GM18868 (cell line): ENCODE measurements at regions not wholly inside any gene's neighbourhood (a gene's known extent, or its start where the extent isn't known, plus 50 kb on each side); places are given as distances from the start of the nearest gene placed in this dataset.
A peak's percentile ranks its signal among the peaks of the same experiment; 100 is the strongest.
"Not testable (repeated sequence)": the region's sequence is repeated elsewhere in the genome, so short reads cannot be mapped to it uniquely, and the experiment has no call there.

Experiments used
- ATAC-seq: cut with Tn5 transposase; IDR thresholded peaks from one replicate; pipeline ENCODE4 v1.9.1; 2021; ENCODE audit warnings: mild to moderate bottlenecking, moderate library complexity; ENCODE audit not compliant: unreplicated experiment

DNA sequence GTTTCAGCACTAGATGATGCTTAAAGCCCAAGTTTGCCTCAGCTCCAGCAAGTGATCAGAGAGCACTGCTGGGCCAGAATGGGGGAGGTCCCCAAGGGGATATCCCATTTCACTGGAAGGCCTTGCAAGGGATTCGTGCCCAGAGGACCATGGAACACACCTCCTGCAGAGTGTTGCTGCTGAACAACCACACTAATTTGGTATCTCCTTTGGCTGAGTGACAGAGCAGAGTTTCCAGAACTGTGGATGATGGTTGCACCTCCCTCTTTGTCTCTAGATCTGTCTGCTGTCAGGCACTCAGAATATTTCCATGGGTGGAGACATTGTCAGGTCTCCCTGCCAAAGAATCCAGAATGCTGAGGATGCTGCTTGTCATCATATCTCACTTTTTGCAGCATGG, 484.8 kb upstream of the NETO1 start:
- ATAC-seq = no peak

DNA sequence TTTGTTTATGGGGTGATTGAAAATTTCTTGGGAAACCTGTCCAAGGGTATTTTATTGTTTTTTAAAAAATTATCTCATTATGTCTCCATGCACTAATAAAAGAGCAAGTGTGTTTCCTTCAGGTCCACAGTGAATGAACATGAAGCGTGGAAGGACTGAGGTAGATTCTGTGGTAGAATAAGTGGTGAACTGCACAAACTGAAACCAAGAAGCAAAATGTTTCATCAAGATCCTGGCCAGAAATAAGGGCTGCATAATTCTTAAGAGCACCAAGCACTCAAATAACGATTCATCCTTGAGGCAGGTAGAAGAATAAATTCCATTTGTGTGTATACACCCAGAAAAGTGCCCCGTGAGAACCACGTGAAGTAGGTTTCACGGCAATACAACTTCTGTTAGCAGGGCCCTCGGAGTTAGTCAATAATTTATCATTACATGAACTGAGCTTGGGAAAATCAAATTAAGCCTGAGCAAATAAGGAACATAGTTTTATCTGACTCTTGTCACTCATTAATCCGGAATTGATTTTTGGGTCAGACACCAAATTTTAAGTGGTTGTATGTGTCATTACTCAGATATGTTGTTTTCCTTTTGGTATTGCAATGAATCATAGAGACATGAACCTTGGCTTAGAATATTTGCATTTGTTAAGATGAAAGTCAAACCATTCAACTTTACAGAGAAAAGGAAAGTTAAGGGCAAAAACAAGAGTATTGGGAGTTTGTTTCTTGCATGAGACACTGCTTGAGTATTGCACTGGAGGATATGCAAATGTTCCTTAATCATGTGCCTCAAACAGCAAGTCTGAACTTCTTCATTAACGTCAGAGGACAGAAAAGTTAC, 472.6 kb upstream of the NETO1 start:
- ATAC-seq = peak; percentile 50

DNA sequence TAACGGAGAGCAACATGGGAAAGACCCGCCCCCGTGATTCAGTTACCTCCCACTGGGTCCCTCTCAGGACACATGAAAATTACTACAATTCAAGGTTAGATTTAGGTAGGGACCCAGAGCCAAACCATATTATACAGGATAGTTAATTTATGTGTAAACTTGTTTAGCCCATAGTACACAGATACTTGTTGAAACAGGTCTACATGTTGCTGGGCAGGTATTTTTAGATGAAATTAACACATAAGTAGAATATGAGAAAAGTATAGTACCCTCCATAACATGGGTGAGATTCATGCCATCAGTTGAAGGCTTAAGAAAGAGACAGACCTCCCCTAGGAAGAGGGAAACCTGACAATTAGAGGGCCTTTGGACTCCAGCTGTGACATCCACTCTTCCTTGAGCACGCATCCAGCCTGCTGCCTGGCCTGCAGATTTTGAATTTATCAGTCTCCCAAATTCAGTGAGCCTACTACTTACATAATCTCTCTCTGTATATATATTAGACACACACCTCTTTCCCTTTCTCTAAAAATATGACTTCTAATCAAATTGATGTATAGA, 463.5 kb upstream of the NETO1 start:
- ATAC-seq = no peak

DNA sequence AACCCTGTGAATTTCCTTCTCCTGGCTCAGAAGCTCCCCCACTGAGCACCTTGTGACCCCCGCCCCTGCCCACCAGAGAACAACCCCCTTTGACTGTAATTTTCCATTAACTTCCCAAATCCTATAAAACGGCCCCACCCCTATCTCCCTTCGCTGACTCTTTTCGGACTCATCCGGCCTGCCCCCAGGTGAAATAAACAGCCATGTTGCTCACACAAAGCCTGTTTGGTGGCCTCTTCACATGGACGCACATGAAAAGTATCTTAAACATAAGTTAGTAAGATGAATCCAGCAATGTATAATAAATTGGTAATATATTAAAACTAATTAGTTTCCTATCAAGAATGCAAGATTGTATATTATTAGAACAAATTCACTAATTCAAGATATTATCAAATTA, 462.3 kb upstream of the NETO1 start:
- not testable (repeated sequence) for ATAC-seq

DNA sequence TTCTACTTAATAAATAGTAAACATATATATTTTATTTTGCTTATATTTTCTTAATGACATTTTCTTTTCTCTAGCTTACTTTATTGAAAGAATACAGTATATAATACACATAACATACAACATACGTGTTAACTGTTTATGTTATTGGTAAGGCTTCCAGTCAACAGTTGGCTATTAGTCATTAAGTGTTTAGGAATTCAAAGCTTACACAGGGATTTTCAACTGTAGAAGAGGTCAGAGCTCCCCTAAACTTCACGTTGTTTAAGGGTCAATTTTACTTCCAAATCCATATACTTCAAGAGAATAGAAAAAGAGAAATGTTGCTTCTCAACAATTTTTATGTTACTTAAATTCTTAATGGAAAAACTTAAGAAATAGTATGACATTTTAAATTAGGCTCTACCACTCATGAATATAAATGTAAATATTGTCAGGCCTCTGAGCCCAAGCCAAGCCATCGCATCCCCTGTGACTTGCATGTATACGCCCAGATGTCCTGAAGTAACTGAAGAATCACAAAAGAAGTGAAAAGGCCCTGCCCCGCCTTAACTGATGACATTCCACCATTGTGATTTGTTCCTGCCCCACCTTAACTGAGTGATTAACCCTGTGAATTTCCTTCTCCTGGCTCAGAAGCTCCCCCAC, 456.5 kb upstream of the NETO1 start:
- ATAC-seq = not testable (repeated sequence)

DNA sequence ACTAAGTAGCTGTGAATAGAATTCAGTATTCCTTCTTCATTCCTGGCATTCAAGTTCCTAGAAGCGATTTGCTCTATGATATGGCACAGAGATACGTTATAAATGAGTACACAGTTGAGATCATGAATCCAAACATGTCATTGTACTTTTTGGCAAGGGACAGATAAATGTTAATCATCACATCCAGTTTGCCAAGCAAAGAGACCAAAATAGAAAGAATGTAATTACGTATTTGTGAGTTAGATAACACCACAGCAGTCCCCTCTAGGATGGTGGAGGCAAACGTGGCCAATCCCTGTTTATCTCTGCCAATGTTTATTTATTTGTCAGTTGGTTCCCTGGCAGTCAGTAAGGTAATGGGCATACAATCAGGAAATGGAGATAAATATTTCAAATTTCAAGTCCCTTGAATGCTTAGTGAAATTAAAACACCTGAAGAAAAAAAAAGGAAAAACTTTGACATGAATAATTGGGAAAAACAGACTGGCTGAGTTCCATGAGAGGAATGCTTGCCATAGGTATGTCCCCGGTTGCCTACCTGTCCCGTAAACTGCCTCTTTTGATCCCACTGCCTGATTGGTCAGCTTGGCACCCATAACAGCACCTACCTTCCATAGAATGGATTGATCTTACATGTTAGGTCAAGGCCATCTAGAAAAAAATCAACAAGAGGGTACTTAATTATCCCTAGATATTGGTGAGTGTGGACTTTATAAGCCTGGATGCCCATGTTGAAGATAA, 451.1 kb upstream of the NETO1 start:
- ATAC-seq = no peak

DNA sequence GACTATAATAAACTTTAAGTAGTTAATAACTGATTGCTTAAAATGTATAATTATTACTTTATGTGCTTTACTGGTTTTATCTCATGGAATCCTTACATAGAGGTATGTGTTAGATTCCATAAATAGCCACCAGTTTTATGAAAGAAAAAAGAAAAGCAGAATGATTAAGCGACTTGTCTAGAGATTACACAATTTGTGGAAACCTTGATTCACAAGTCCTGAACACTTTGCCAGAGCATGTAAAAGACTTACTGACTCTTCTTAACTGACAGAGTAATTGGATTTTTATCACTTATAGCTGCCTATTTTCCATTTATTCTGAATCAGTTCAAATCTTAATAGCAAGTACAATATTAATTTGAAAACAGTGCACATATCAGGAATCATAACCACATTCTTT, 448.7 kb upstream of the NETO1 start:
- no peak for ATAC-seq

DNA sequence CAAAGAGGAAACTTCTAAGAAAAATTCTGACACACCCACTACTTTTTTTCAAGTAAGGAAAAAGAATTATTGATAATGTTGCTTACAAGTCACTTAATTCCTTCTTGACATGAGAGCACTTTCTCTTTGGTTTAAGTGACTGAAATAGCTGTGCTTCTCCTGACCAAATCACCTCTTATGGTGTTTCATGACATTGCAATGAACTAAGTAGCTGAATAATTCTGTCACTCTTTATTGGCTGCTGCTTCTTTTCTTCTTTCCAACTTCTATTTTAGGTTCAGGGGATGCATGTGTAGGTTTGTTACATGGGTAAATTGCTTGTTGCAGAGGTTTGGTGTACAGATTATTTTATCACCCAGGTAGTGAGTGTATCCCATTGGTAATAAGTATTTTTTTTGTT, 447.6 kb upstream of the NETO1 start:
- no peak for ATAC-seq

DNA sequence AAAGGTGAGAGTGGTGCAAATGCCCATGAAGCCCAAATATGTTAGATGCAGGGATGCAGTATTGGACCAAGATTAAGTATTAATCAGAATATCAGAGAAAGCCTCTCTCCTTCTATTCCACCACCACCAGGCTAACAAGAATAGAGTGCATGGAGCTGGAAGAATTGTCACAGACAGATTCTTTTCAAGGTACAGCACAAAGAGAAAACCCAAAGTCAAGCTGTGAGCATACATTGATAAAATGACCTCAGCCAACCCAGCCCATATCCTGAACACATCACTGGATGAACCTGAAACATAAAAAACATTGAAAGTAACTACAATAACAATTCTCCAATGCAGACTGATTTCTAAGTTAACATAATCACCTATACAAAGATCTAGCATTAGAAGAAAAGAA, 445.7 kb upstream of the NETO1 start:
- no peak for ATAC-seq

DNA sequence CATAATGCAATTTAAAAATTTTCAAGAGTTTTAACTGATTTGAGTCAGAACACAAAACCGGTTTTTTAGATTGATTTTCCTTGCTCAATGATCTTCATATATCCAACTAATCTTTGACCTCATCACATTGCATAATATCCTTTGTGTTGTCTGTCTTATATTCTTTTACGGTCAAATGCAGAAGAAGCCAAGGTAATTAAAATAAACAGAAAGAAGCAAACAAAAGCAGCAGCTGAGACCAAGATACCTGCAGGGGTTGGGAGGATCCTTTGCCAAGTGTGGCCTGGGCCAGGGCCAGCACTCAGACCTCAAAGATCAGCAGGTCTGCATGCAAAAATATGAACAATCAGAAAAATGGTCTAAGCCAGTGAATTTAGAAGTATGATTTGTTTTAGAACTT, 428.9 kb upstream of the NETO1 start:
- ATAC-seq = no peak

DNA sequence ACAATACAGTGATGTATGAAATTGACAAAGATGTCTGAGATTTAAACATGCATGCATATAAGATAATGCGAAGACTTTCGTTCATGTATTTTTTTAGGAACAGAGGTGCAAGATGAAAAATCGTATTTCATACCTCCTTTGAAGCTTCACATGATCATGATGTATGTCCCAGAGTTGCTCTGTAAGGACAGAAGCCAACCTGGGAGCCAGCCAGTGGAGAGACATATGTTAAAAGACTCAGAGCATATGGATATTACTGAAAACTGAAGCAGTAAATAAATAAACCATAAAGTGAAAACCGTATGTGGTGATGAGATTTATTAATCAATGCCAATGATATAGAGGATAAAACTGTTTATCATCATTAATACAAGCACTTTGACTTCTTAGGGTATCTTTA, 424.4 kb upstream of the NETO1 start:
- no peak for ATAC-seq

DNA sequence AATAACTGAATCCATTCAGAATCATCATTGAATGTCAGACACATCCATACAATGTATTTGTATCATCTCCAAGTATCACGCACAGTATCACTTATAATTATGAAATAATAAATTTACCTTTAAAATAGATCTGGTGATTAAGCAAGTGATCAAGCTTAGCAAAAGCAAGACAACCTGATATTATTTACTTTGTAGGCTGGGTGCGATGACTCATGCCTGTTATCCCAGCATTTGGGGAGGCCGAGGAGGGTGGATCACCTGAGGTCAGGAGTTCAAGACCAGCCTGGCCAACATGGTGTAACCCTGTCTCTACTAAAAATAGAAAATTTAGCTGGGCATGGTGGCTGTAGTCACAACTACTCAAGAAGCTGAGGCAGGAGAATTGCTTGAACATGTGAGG, 421.0 kb upstream of the NETO1 start:
- ATAC-seq = no peak

DNA sequence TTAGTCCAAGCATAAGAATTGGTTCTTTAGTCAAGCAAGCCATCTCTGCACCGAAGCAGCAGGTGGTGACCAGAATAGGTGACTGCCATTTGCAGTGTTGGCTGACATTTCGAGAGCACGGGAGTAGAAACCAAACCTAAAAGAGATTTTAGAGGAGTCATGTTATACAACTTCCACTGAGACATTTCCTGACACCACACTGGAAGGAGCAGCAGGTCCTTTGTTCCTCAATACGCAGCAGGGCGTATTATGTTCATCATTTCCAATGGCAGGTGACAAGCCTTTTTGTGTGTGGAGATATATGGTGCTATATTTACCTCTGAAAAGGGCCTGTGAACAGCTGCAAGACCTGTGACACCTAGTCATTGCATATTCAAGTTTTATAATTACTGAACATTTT, 418.8 kb upstream of the NETO1 start:
- no peak for ATAC-seq

DNA sequence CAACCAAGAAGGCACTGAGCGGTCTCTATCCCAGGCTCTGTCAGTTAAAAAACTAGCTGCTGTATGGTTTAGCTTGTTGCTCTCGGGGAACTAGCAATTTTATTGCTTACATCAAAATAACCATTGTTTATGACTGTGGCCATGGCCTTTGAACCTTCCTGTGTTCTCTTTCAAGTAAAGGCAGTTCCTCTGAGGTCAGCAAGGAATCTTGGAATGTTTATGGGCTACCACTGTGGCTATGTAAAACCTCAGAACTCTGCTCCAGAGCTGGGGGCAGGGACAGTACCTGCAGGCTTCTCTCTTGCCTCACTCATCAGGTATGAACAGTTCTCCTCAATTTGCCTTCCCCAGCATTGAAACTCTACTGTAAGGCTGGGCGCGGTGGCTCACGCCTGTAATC, 416.0 kb upstream of the NETO1 start:
- ATAC-seq = no peak

DNA sequence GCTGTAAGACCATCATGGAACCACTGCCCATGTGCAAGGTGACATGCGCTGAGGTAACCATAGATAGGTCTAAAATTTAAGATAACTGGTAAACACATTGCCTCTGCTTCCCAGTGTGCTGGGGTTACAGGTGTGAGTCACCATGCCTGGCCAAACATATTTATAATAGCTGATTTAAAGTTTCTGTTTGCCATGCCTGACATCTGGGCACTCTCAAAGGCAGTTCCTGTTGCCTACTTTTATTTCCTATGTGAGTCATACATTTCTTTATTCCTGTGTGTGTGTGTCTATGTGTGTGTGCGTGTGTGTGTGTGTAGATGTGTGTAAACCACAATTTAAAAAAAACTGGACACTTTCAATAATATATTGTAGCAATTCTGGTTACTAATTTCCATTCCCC, 415.2 kb upstream of the NETO1 start:
- no peak for ATAC-seq

DNA sequence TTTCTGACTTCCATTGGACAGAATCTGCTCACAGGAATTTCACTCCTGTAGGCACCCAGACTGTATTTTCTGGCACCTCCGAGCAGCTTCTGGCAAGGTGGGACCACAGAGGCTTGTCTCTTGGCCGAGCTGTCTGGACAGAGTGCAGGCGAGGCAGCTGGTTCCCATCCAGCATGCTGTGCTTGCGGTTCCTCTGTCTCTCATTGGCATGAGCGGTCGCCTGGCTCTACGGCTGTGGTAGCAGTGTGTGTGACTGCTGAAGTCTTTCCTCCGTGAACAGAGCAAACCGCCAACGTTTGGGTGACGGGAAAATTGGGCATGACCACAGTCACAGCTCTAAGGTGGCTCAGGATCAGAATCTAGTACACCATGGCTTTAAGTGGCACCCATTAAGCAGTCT, 411.7 kb upstream of the NETO1 start:
- ATAC-seq = no peak

DNA sequence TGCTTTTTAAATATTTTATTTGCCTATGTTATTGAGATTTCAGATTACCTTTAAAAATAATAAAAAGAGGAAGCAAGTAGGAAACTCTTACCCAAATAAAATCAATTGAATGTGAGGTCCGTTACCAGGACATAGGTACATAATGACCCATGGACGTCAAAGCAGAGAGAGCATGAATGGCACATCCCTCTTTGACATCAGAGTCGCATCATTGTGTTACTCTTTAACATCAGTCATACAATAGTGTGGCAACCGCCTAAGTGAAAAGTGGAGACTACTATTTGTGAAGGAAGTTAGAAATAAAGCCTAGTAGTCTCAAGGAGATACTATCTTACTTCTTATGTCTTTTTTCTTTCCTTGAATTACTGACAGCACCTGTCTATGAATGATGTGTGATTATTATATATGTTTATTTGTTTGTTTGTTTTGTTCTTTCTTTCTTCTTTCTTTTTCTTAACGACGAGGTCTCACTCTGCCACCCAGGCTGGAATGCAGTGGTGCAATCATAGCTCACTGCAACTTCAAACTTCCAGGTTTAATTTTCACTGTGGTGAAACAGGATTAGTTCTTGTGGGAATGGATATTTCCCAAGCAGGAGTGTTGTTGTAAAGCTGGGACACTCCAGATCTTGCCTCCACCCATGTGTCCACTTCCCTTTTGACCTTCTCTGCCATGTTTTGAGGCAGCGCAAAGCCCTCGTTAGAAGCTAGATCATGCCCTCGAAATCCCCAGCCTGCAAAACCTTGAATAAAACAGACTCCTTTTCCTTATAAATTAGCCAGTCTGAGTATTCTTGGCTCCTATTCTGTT, 407.2 kb upstream of the NETO1 start:
- ATAC-seq = no peak

DNA sequence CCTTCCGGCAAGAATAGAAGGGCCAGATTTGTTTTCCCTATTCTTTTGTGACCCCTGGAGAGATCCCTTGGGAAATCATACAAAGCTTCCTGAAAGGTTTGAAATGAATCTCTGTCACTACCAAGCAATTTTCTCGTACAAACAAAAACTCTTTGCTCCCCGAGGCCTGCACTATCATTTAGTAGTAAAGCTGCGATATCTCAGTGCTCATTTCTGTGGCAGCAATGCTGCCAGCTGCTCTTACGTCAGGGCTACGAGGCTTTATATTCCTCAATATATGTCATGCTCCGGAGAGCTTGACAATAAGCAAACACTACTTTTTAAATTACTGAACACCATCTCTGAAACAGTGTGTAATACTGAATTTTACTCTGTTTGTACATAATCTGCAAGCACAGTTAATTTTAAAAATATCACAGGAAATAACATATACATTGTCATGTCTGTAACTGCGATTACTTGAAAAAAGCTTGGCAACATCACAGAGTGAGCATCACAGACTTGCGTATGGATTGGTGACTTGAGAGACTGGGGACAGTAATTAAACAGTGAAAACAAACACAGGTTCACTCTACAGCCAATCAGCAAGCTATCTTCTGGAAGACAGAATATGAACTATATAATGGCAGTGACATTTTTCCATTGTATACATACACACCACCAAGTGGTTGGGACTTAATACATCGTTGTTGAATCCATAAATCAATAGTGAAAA, 403.3 kb upstream of the NETO1 start:
- no peak for ATAC-seq

DNA sequence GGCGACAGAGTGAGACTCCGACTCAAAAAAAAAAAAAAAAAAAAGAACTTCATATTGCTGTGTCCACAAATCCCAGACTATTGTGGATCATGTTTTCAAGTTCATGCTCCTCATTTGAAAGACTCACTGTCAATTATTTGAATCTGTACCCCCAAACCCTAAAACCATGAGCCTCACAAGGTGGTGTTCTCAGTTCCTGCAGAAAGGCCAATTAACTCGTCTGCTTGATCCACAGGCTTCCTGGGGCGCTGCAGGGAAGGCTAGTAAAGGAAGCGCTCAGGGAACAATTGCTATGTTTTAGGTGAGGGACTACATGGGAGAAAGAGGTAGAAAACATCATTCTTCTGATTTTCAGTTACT, 396.8 kb upstream of the NETO1 start:
- no peak for ATAC-seq

DNA sequence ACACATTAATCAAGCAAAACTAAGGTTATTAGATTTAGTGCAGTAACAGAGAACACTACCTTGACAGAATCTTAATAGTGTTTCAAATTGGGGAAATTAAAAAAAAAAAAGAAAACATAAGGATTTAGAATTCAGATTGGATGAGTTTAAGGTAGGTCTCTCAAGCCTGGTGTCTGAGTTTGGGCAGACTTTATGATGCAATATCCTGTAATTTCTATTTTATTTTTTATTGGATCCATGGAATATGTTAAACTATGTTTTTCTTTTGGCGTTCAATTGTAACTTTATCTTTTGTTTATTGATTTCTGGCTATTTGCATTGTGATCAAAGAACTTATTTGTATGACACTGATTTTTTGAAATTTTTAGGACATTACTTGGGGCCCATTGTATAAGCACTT, 394.1 kb upstream of the NETO1 start:
- no peak for ATAC-seq
